Keratinocyte (primary cell): ENCODE measurements at regions not wholly inside any gene's neighbourhood (a gene's known extent, or its start where the extent isn't known, plus 50 kb on each side); places are given as distances from the start of the nearest gene placed in this dataset.

Experiments
- DNase-seq: peaks from one replicate; pipeline ENCODE4 v3.0.0-alpha.2; 2011; ENCODE audit warnings: low read depth, missing footprints, low spot score
- FAIRE-seq: peaks from 2 replicates; lab custom pipeline; 2011; peaks lifted over from hg19 to GRCh38; lab: Jason Lieb, UNC
- H2AFZ ChIP-seq: 2 replicates; pipeline ENCODE4 v1.6.0; 2012; ENCODE audit warnings: low read length, control low read depth, inconsistent platforms; ENCODE audit not compliant: control insufficient read depth
- H3K27ac ChIP-seq: 2 replicates; pipeline ENCODE4 v1.5.1; 2011; ENCODE audit warnings: low read length; ENCODE audit not compliant: control insufficient read depth, insufficient read depth
- H3K27me3 ChIP-seq: 3 replicates; pipeline ENCODE4 v1.6.0; 2011; ENCODE audit warnings: low read length; ENCODE audit not compliant: control insufficient read depth, insufficient read depth; ENCODE audit errors: extremely low read depth
- H3K36me3 ChIP-seq, 2 experiments: 2 replicates in 1 of 2; 3 replicates in 1 of 2; pipeline ENCODE4 v1.5.1; 2011; ENCODE audit warnings: low read length in 2 of 2, mild to moderate bottlenecking in 1 of 2; ENCODE audit not compliant: control insufficient read depth in 2 of 2, insufficient read depth in 2 of 2; ENCODE audit errors: extremely low read depth in 1 of 2
- H3K4me1 ChIP-seq: 3 replicates; pipeline ENCODE4 v1.5.1; 2011; ENCODE audit warnings: low read length; ENCODE audit not compliant: control insufficient read depth, insufficient read depth; ENCODE audit errors: extremely low read depth
- H3K4me2 ChIP-seq: 3 replicates; pipeline ENCODE4 v1.6.0; 2011; ENCODE audit warnings: low read depth, low read length; ENCODE audit not compliant: control insufficient read depth, insufficient read depth; ENCODE audit errors: extremely low read depth
- H3K4me3 ChIP-seq, 3 experiments: fragments of 200-600 bp in 1 of 3; sonication (generic) in 1 of 3; 2 replicates in 2 of 3; 3 replicates in 1 of 3; pipeline ENCODE4 v1.5.1; 2011 to 2016; ENCODE audit warnings: low read length in 3 of 3, mild to moderate bottlenecking in 3 of 3, control low read depth in 2 of 3, inconsistent platforms in 1 of 3, low read depth in 1 of 3, mixed read lengths in 1 of 3, mixed run types in 1 of 3, moderate library complexity in 1 of 3; ENCODE audit not compliant: control insufficient read depth in 2 of 3, insufficient read depth in 2 of 3; ENCODE audit errors: extremely low read depth in 1 of 3
- H3K79me2 ChIP-seq: 2 replicates; pipeline ENCODE4 v1.6.0; 2012; ENCODE audit warnings: low read length; ENCODE audit not compliant: control insufficient read depth, insufficient read depth
- H3K9ac ChIP-seq: 3 replicates; pipeline ENCODE4 v1.6.0; 2011; ENCODE audit warnings: low read length; ENCODE audit not compliant: control insufficient read depth, insufficient read depth; ENCODE audit errors: extremely low read depth
- H3K9me1 ChIP-seq: 3 replicates; pipeline ENCODE4 v1.6.0; 2011; ENCODE audit warnings: low read length; ENCODE audit not compliant: control insufficient read depth, insufficient read depth; ENCODE audit errors: extremely low read depth
- H3K9me3 ChIP-seq: 2 replicates; pipeline ENCODE4 v1.5.1; 2012; ENCODE audit warnings: low read depth, low read length; ENCODE audit not compliant: control insufficient read depth
- H4K20me1 ChIP-seq: 3 replicates; pipeline ENCODE4 v1.6.0; 2011; ENCODE audit warnings: low read length; ENCODE audit not compliant: control insufficient read depth, insufficient read depth; ENCODE audit errors: extremely low read depth
- CTCF ChIP-seq, 3 experiments: IDR thresholded peaks in 1 of 3; conservative IDR thresholded peaks in 1 of 3; optimal IDR thresholded peaks in 1 of 3; 2 replicates in 2 of 3; 3 replicates in 1 of 3; pipeline versions ENCODE3 to v1.5.1; 2011; ENCODE audit warnings: low read length in 3 of 3, mild to moderate bottlenecking in 3 of 3, moderate library complexity in 2 of 3, control low read depth in 1 of 3, inconsistent platforms in 1 of 3; ENCODE audit not compliant: insufficient read depth in 2 of 3; ENCODE audit errors: extremely low read depth in 1 of 3
- EZH2 ChIP-seq: IDR thresholded peaks from one replicate; pipeline ENCODE4 v1.6.1; 2012; ENCODE audit warnings: inconsistent platforms, mild to moderate bottlenecking, low read length, moderate library complexity
- dilution Hi-C: fragments of 300-500 bp; cut with MboI; formaldehyde crosslinking; loops from one replicate; pipeline ENCODE4 v1.7.0; 2020; ENCODE audit warnings: low sequenced_read_pairs; ENCODE audit not compliant: extremely low pct_ligation_motif_present

- Histone ChIP-seq H2AFZ (no peak overlapping the region), H3K9ac (no peak overlapping the region), H3K4me3 (no peak overlapping the region), H3K79me2 (no peaks in the 10 kb centered on the region), H3K27ac (no peak overlapping the region), H3K27me3 (no peaks in the 10 kb centered on the region), H3K9me3 (no peaks in the 10 kb centered on the region), H3K36me3 (no peaks in the 10 kb centered on the region), H4K20me1 (no peaks in the 10 kb centered on the region), H3K4me2 (no peak overlapping the region), H3K9me1 (no peaks in the 10 kb centered on the region), H3K4me1 (no peaks in the 10 kb centered on the region)
- DNase-seq (no peak), FAIRE-seq (no peak)
- dilution Hi-C loops: no loop called here
- TF ChIP-seq EZH2: no peak
- no peak for TF ChIP-seq CTCF (optimal IDR thresholded peaks at IDR 0.05 in 1 of 3, IDR thresholded peaks at IDR 0.05 in 1 of 3, conservative IDR thresholded peaks at IDR 0.05 in 1 of 3; ENCODE audit: extremely low read depth in 1 of 3, insufficient read depth in 2 of 3, low read length in 3 of 3)
These were observed 405.4 kb upstream of the TECRL start for GRCh38 chr4:64814616-64815015.

- Histone ChIP-seq H3K9me3 (no peaks in the 10 kb centered on the region), H3K27ac (no peak overlapping the region), H3K4me2 (no peak overlapping the region), H3K36me3 (no peaks in the 10 kb centered on the region), H3K79me2 (no peaks in the 10 kb centered on the region), H3K9me1 (no peaks in the 10 kb centered on the region), H3K27me3 (no peaks in the 10 kb centered on the region), H4K20me1 (no peaks in the 10 kb centered on the region), H3K9ac (no peak overlapping the region), H2AFZ (no peak overlapping the region), H3K4me3 (no peak overlapping the region), H3K4me1 (no peaks in the 10 kb centered on the region)
- dilution Hi-C loops: no loop called here
- FAIRE-seq (no peak), DNase-seq (no peak)
- TF ChIP-seq EZH2 (no peak), CTCF (optimal IDR thresholded peaks at IDR 0.05 in 1 of 3, IDR thresholded peaks at IDR 0.05 in 1 of 3, conservative IDR thresholded peaks at IDR 0.05 in 1 of 3; ENCODE audit: extremely low read depth in 1 of 3, insufficient read depth in 2 of 3, low read length in 3 of 3) (no peak)
These were observed 398.6 kb upstream of the TECRL start for GRCh38 chr4:64807821-64808220.
